Sigmoid colon (tissue), 4 donors: ENCODE measurements at regions not wholly inside any gene's neighbourhood (a gene's known extent, or its start where the extent isn't known, plus 50 kb on each side); places are given as distances from the start of the nearest gene placed in this dataset.

Source experiments
- POLR2A ChIP-seq, 2 donors: fragments of 450-650 bp; IDR thresholded peaks; one replicate each; pipeline ENCODE4 v1.6.1; 2016; ENCODE audit warnings: antibody characterized with exemption in 2 of 2, mild to moderate bottlenecking in 2 of 2, moderate library complexity in 2 of 2
- POLR2AphosphoS5 ChIP-seq, 4 donors: sonication (generic); formaldehyde crosslinking; IDR thresholded peaks; one replicate each; pipeline ENCODE4 v1.6.1; 2017; ENCODE audit warnings: antibody characterized with exemption in 4 of 4
- TF ChIP-seq, protein P1 (sequence below), 4 experiments: fragments of 450-650 bp in 3 of 4; fragments of 200-600 bp in 1 of 4; IDR thresholded peaks; one replicate each; pipeline ENCODE4 v1.5.1; 2016 to 2019; ENCODE audit warnings: antibody characterized with exemption in 4 of 4, mild to moderate bottlenecking in 3 of 4, moderate library complexity in 2 of 4

DNA sequence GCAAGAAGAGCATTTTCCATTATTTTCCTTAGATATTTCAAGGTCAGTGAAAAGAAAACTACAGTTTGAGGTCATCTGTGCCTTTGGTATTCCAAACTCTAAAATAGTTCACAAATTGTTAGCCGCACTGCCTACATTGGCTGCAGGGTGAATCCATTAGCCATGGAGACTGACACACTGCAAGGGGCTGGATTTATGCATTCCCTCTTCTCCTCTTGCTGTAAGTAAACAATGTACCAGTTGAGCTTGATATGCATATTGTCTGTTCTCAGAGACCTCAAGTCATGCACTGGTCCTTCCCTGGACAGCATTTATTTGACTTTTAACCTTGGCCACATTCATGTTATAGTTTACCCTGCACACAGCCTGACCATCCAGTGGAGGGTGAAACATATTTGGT, 50.2 kb upstream of the TNFSF10 start:
- TF ChIP-seq POLR2A (IDR thresholded peaks at IDR 0.05), result no peak
- TF ChIP-seq, protein P1, sequence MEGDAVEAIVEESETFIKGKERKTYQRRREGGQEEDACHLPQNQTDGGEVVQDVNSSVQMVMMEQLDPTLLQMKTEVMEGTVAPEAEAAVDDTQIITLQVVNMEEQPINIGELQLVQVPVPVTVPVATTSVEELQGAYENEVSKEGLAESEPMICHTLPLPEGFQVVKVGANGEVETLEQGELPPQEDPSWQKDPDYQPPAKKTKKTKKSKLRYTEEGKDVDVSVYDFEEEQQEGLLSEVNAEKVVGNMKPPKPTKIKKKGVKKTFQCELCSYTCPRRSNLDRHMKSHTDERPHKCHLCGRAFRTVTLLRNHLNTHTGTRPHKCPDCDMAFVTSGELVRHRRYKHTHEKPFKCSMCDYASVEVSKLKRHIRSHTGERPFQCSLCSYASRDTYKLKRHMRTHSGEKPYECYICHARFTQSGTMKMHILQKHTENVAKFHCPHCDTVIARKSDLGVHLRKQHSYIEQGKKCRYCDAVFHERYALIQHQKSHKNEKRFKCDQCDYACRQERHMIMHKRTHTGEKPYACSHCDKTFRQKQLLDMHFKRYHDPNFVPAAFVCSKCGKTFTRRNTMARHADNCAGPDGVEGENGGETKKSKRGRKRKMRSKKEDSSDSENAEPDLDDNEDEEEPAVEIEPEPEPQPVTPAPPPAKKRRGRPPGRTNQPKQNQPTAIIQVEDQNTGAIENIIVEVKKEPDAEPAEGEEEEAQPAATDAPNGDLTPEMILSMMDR (IDR thresholded peaks at IDR 0.05), result no peak
- no peak for TF ChIP-seq POLR2AphosphoS5 (IDR thresholded peaks at IDR 0.05)
